Inflammatory macrophage (primary cell): ENCODE measurements at regions not wholly inside any gene's neighbourhood (a gene's known extent, or its start where the extent isn't known, plus 50 kb on each side); places are given as distances from the start of the nearest gene placed in this dataset.
A peak's percentile ranks its signal among the peaks of the same experiment; 100 is the strongest.
"Not testable (repeated sequence)": the region's sequence is repeated elsewhere in the genome, so short reads cannot be mapped to it uniquely, and the experiment has no call there.

Source experiments
- DNase-seq, 2 donors: peaks; one replicate each; pipeline ENCODE4 v3.0.0-alpha.2; 2020 to 2022

GRCh38 chr10:3406556-3406955 lies 234.0 kb upstream of the PITRM1 start:
- no peak for DNase-seq

- no peak for DNase-seq
Observed at GRCh38 chr10:3404381-3404780, 231.8 kb upstream of the PITRM1 start.

GRCh38 chr10:3402187-3402751 lies 229.7 kb upstream of the PITRM1 start:
- no peak for DNase-seq

DNA sequence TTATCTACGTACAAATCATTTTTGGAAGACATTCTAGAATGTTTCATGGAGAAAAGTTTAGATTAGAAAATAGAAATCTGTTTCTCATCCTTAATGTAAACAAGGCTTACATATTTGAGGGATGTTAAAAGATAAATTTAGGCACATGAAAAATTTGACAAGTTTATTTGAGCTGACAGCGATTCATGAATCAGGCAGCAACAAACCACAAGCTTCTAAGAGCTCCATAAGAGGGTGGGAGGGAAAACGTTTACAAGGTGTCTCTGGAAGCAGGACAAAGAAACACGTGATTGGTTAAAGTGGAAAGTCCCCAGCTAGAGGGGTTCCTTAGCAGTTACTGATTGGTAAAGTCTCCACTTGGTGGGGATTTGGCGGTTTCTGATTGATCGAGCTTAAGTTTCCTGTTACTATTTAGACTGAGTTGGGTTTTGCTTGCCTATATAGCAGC lies 228.9 kb upstream of the PITRM1 start:
- no peak for DNase-seq

DNA sequence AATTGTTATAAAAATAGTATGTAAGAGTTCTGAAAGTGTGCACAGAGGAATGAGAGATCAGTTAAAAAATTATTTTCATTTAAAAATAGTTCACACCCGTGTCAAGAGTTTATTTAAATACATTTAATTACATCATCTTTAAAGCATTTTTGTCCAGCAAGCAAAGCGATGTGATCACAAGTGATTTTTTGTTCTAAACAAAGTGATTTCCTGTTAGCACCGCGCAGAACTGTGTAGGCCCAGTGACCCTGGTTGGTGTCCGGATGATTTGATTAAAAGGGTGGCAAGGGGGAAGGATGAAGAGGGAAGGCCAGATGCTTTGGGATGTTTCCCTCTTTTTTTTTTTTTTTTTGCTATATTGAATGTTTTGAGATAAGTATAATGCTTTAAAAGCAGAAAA lies 227.8 kb upstream of the PITRM1 start:
- no peak for DNase-seq

DNA sequence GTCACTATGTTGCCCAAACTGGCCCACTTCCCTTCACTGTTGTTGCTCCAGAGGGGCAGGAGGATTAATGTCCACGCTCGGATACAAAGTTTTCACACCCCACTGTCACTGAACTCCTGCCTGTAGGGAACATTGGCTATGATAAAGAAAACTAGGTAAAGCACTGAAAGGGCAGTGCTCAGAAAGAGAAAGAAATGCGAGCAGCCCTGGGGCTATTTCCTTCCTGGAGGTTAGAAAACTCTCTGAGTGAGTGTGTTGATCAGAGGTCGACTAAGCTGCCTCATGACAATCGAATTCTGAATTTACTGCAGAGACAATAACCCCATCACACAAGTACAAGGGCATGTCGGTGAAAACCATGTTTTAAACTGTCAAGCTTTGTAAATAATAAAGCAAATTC lies 227.2 kb upstream of the PITRM1 start:
- DNase-seq: no peak

GRCh38 chr10:3398825-3399646 lies 226.5 kb upstream of the PITRM1 start:
- DNase-seq: no peak

DNA sequence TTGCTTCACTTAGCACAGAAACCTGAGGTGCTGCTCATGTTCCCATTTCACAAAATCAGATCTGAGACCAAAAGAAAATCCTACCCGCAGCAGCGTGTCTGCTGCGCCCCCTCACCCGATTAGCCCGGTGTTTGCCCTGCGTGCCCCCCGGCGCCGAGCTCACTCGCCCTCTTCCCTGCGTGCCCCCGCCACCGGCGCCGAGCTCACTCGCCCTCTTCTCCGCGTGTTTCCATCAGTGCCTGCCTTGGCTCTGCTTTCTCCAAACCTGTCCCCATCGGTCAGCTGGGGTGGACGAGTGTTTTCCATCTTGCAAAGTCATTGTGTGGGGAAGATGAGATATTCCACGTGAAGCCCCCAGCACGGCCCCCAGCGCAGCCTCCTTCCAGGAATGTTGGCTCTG lies 225.3 kb upstream of the PITRM1 start:
- DNase-seq: no peak

- DNase-seq: no peak
Observed at GRCh38 chr10:3397231-3397630, 224.6 kb upstream of the PITRM1 start.

GRCh38 chr10:3396116-3396515 lies 223.5 kb upstream of the PITRM1 start:
- no peak for DNase-seq

- no peak for DNase-seq
Observed at GRCh38 chr10:3395458-3395861, 222.9 kb upstream of the PITRM1 start.

GRCh38 chr10:3395041-3395440 lies 222.5 kb upstream of the PITRM1 start:
- DNase-seq: peak in 1 of 2 donors; percentile 9

- no peak for DNase-seq
Observed at GRCh38 chr10:3393958-3394357, 221.4 kb upstream of the PITRM1 start.

GRCh38 chr10:3391657-3392056 lies 219.1 kb upstream of the PITRM1 start:
- DNase-seq: no peak

- no peak for DNase-seq
Observed at GRCh38 chr10:3389130-3389529, 216.5 kb upstream of the PITRM1 start.

- DNase-seq: no peak
Observed at GRCh38 chr10:3385487-3385886, 212.9 kb upstream of the PITRM1 start.

GRCh38 chr10:3382092-3382491 lies 209.5 kb upstream of the PITRM1 start:
- no peak for DNase-seq

DNA sequence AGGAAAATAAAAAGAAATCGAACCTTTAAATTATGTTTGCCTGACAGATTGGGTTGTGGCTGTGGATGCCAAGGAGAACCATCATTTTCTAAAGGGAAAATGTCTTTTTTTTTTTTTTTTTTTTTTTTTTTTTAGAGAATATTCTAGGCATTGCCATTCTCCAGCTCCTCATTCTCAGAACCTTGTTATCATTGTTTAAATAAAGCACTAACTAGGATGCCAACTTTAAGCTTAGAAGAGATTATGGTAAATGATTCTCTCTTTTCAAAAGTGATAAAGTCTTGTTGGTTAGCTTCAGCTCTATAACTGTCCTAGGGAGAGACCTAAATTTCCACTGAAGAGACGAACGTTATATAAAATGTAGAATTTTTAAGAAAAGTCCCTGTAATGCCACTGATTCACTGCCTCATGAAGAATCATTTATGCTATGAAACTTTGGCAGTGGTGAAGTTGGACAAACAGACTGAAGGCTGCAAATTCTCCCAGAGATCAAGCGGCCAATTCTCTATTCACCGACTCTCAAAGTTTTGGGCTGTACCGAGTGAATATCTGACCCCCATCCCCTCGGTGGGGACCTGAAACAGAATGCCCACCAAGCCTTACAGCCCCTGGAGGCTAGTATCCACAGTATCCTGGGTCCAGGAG lies 207.9 kb upstream of the PITRM1 start:
- no peak for DNase-seq

- DNase-seq: no peak
Observed at GRCh38 chr10:3376631-3377030, 204.0 kb upstream of the PITRM1 start.

DNA sequence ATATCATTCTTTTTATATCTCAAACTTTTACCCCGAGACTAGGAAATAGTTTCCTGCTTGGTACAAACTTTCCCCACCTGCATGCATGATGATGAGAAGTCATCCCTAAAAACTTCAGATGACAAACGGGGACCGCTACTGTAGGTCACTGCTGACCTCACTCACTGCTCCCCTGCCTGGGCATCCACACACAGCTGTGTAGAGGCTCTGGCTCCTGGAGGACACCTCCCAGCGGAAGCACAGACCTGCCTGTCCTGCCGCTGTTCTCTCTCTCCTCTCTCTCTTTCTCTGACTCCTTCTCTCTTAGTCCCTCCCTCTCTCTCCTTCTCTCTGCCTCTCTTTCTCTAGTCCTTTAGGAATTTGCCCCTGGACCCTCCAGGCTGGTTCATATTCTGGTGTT lies 202.9 kb upstream of the PITRM1 start:
- no peak for DNase-seq

- no peak for DNase-seq
Observed at GRCh38 chr10:3374914-3375313, 202.3 kb upstream of the PITRM1 start.

- not testable (repeated sequence) for DNase-seq
Observed at GRCh38 chr10:3373374-3374027, 200.9 kb upstream of the PITRM1 start.

- DNase-seq: peak; percentile 41 to 59
Observed at GRCh38 chr10:3372281-3372680, 199.7 kb upstream of the PITRM1 start.
